Uterus (tissue), 3 donors: ENCODE measurements at regions not wholly inside any gene's neighbourhood (a gene's known extent, or its start where the extent isn't known, plus 50 kb on each side); places are given as distances from the start of the nearest gene placed in this dataset.

Experiments
- DNase-seq, 2 donors: peaks; one replicate each; pipeline ENCODE4 v3.0.0-alpha.2; 2019 to 2020
- H3K27ac ChIP-seq, 2 donors: fragments of 200-600 bp; sonication (generic); 1 replicate in 1 of 2; 2 replicates in 1 of 2; pipeline ENCODE4 v1.5.1; 2016 to 2018
- H3K27me3 ChIP-seq, 2 donors: fragments of 200-600 bp; sonication (generic); one replicate each; pipeline ENCODE4 v1.5.1; 2018 to 2019; ENCODE audit warnings: control low read depth in 1 of 2
- H3K36me3 ChIP-seq, 2 donors: fragments of 200-600 bp; sonication (generic); one replicate each; pipeline ENCODE4 v1.5.1; 2019; ENCODE audit warnings: control low read depth in 1 of 2
- H3K4me1 ChIP-seq, 2 donors: fragments of 200-600 bp; sonication (generic); one replicate each; pipeline ENCODE4 v1.5.1; 2018 to 2019; ENCODE audit warnings: control low read depth in 1 of 2
- H3K4me3 ChIP-seq, 2 donors: fragments of 200-600 bp; sonication (generic); 1 replicate in 1 of 2; 2 replicates in 1 of 2; pipeline ENCODE4 v1.5.1; 2018 to 2019; ENCODE audit warnings: mild to moderate bottlenecking in 1 of 2
- H3K9me3 ChIP-seq, 2 donors: fragments of 200-600 bp; sonication (generic); one replicate each; pipeline ENCODE4 v1.5.1; 2019; ENCODE audit warnings: control low read depth in 1 of 2
- CTCF ChIP-seq, 4 experiments: fragments of 200-600 bp in 2 of 4; fragments of 450-650 bp in 2 of 4; sonication (generic) in 2 of 4; IDR thresholded peaks; one replicate each; pipeline ENCODE4 v1.5.1; 2016 to 2019; ENCODE audit warnings: antibody characterized with exemption in 4 of 4, mild to moderate bottlenecking in 2 of 4, moderate library complexity in 1 of 4
- POLR2A ChIP-seq, 2 donors: fragments of 450-650 bp; IDR thresholded peaks; one replicate each; pipeline ENCODE4 v1.6.1; 2016; ENCODE audit warnings: antibody characterized with exemption in 2 of 2, mild to moderate bottlenecking in 1 of 2, moderate library complexity in 1 of 2
- intact Hi-C: fragments of 100-400 bp; cut with DNase I; formaldehyde crosslinking; loops from one replicate; pipeline ENCODE4 v1.15.1; 2023; ENCODE audit warnings: low total_unique reads
- donor health status: DM: yes; HTN: yes; CAD: no.

- DNase-seq: no peak
- H3K27me3 ChIP-seq: no peaks in the 10 kb centered on the region
- no peak for TF ChIP-seq POLR2A (IDR thresholded peaks at IDR 0.05)
- no peak for TF ChIP-seq CTCF (IDR thresholded peaks at IDR 0.05)
- intact Hi-C loops: no loop called here
- no peak overlapping the region for H3K27ac ChIP-seq
- no peaks in the 10 kb centered on the region for H3K4me1 ChIP-seq
- no peaks in the 10 kb centered on the region for H3K36me3 ChIP-seq
- H3K4me3 ChIP-seq: no peak overlapping the region
- H3K9me3 ChIP-seq: no peaks in the 10 kb centered on the region
These were observed 331.9 kb downstream of the NPHP4 start for GRCh38 chr1:5660141-5660935.

- H3K27me3 ChIP-seq: no peaks in the 10 kb centered on the region
- H3K27ac ChIP-seq: no peak overlapping the region
- intact Hi-C loops: no loop called here
- no peaks in the 10 kb centered on the region for H3K36me3 ChIP-seq
- no peak for TF ChIP-seq CTCF (IDR thresholded peaks at IDR 0.05)
- TF ChIP-seq POLR2A (IDR thresholded peaks at IDR 0.05): no peak
- no peak for DNase-seq
- no peaks in the 10 kb centered on the region for H3K9me3 ChIP-seq
- no peaks in the 10 kb centered on the region for H3K4me1 ChIP-seq
- H3K4me3 ChIP-seq: no peak overlapping the region
These were observed 332.6 kb downstream of the NPHP4 start for GRCh38 chr1:5659606-5660005.

GRCh38 chr1:5658340-5659316 is 333.6 kb downstream of the NPHP4 start:
- Histone ChIP-seq H3K36me3 (no peaks in the 10 kb centered on the region), H3K27me3 (no peaks in the 10 kb centered on the region), H3K9me3 (no peaks in the 10 kb centered on the region), H3K4me1 (no peaks in the 10 kb centered on the region), H3K4me3 (no peak overlapping the region), H3K27ac (no peak overlapping the region)
- intact Hi-C loops: no loop called here
- DNase-seq: no peak
- TF ChIP-seq CTCF (IDR thresholded peaks at IDR 0.05): no peak

- H3K4me3 ChIP-seq: no peak overlapping the region
- intact Hi-C loops: no loop called here
- H3K4me1 ChIP-seq: no peaks in the 10 kb centered on the region
- no peaks in the 10 kb centered on the region for H3K27me3 ChIP-seq
- H3K36me3 ChIP-seq: no peaks in the 10 kb centered on the region
- H3K27ac ChIP-seq: no peak overlapping the region
- no peaks in the 10 kb centered on the region for H3K9me3 ChIP-seq
- no peak for DNase-seq
- no peak for TF ChIP-seq POLR2A (IDR thresholded peaks at IDR 0.05)
- no peak for TF ChIP-seq CTCF (IDR thresholded peaks at IDR 0.05)
These were observed 340.0 kb downstream of the NPHP4 start for GRCh38 chr1:5651964-5652821.
